Mesenchymal stem cell (in vitro differentiated cells and primary cell): ENCODE measurements at regions not wholly inside any gene's neighbourhood (a gene's known extent, or its start where the extent isn't known, plus 50 kb on each side); places are given as distances from the start of the nearest gene placed in this dataset.
"Not testable (repeated sequence)": the region's sequence is repeated elsewhere in the genome, so short reads cannot be mapped to it uniquely, and the experiment has no call there.

Source experiments
- DNase-seq: peaks from one replicate; pipeline ENCODE4 v3.0.0-alpha.2; 2013
- H2AFZ ChIP-seq: one replicate; pipeline ENCODE4 v1.6.1; 2013; ENCODE audit warnings: low read depth, mild to moderate bottlenecking, control low read depth, inconsistent platforms, low read length, moderate library complexity
- H2AK5ac ChIP-seq: 2 replicates; pipeline ENCODE4 v1.6.1; 2013; ENCODE audit warnings: low read length, moderate library complexity, mild to moderate bottlenecking, inconsistent platforms; ENCODE audit not compliant: severe bottlenecking
- H2BK120ac ChIP-seq: one replicate; pipeline ENCODE4 v1.6.1; 2013; ENCODE audit warnings: low read depth, mild to moderate bottlenecking, inconsistent platforms, low read length, moderate library complexity
- H2BK12ac ChIP-seq, 2 experiments: one replicate each; pipeline ENCODE4 v1.6.1; 2013; ENCODE audit warnings: inconsistent platforms in 2 of 2, low read length in 2 of 2, mild to moderate bottlenecking in 2 of 2, moderate library complexity in 2 of 2, control low read depth in 1 of 2
- H2BK15ac ChIP-seq: one replicate; pipeline ENCODE4 v1.6.1; 2013; ENCODE audit warnings: mild to moderate bottlenecking, low read depth, inconsistent platforms; ENCODE audit not compliant: poor library complexity, severe bottlenecking
- H2BK5ac ChIP-seq: 2 replicates; pipeline ENCODE4 v1.6.1; 2013; ENCODE audit warnings: low read depth, mild to moderate bottlenecking, low read length, control low read depth, inconsistent platforms; ENCODE audit not compliant: poor library complexity, severe bottlenecking
- H3K14ac ChIP-seq, 2 experiments: one replicate each; pipeline ENCODE4 v1.6.1; 2013; ENCODE audit warnings: inconsistent platforms in 2 of 2, low read length in 2 of 2, control low read depth in 1 of 2, mild to moderate bottlenecking in 1 of 2, moderate library complexity in 1 of 2
- H3K18ac ChIP-seq, 2 experiments: one replicate each; pipeline ENCODE4 v1.6.1; 2013; ENCODE audit warnings: inconsistent platforms in 2 of 2, low read length in 2 of 2, control low read depth in 1 of 2, low read depth in 1 of 2, mild to moderate bottlenecking in 1 of 2
- H3K23ac ChIP-seq, 2 experiments: one replicate each; pipeline ENCODE4 v1.6.1; 2013; ENCODE audit warnings: inconsistent platforms in 2 of 2, low read length in 2 of 2, mild to moderate bottlenecking in 2 of 2, moderate library complexity in 2 of 2, control low read depth in 1 of 2
- H3K27ac ChIP-seq: 2 replicates; pipeline ENCODE4 v1.5.1; 2013; ENCODE audit warnings: mild to moderate bottlenecking, moderate library complexity, low read length, control low read depth, inconsistent platforms; ENCODE audit not compliant: poor library complexity, severe bottlenecking
- H3K27me3 ChIP-seq, 2 experiments: 2 replicates each; pipeline versions ENCODE4 v1.6.1 to v1.7.0; 2013; ENCODE audit warnings: low read length in 2 of 2, mild to moderate bottlenecking in 2 of 2, moderate library complexity in 2 of 2, control low read depth in 1 of 2, inconsistent platforms in 1 of 2; ENCODE audit not compliant: control insufficient read depth in 1 of 2, insufficient read depth in 1 of 2
- H3K36me3 ChIP-seq, 2 experiments: 2 replicates each; pipeline versions ENCODE4 v1.6.1 to v1.7.0; 2013; ENCODE audit warnings: low read length in 2 of 2, control low read depth in 1 of 2, inconsistent platforms in 1 of 2, low read depth in 1 of 2, mild to moderate bottlenecking in 1 of 2; ENCODE audit not compliant: insufficient read depth in 2 of 2, control insufficient read depth in 1 of 2
- H3K4ac ChIP-seq, 2 experiments: one replicate each; pipeline ENCODE4 v1.6.1; 2013; ENCODE audit warnings: inconsistent platforms in 2 of 2, low read length in 2 of 2, mild to moderate bottlenecking in 2 of 2, moderate library complexity in 2 of 2, control low read depth in 1 of 2, low read depth in 1 of 2
- H3K4me1 ChIP-seq: 2 replicates; pipeline ENCODE4 v1.6.1; 2013; ENCODE audit warnings: low read depth, low read length, control low read depth; ENCODE audit not compliant: control insufficient read depth, insufficient read depth
- H3K4me2 ChIP-seq: 2 replicates; pipeline ENCODE4 v1.6.1; 2013; ENCODE audit warnings: low read length, mild to moderate bottlenecking, inconsistent platforms; ENCODE audit not compliant: poor library complexity, severe bottlenecking
- H3K4me3 ChIP-seq, 2 experiments: 2 replicates each; pipeline versions ENCODE4 v1.5.1 to v1.7.0; 2013; ENCODE audit warnings: low read length in 2 of 2, mild to moderate bottlenecking in 2 of 2, control low read depth in 1 of 2, low read depth in 1 of 2; ENCODE audit not compliant: insufficient read depth in 1 of 2
- H3K79me1 ChIP-seq: replicated peaks from 2 replicates; pipeline ENCODE4 v1.6.1; 2013; ENCODE audit warnings: mild to moderate bottlenecking, control low read depth, low read length, inconsistent platforms; ENCODE audit not compliant: poor library complexity, severe bottlenecking
- H3K9ac ChIP-seq: 2 replicates; pipeline ENCODE4 v1.7.0; 2013; ENCODE audit warnings: mild to moderate bottlenecking, low read length, moderate library complexity
- H3K9me3 ChIP-seq: 2 replicates; pipeline ENCODE4 v1.7.0; 2013; ENCODE audit warnings: mild to moderate bottlenecking, low read length; ENCODE audit not compliant: control insufficient read depth
- H4K8ac ChIP-seq: one replicate; pipeline ENCODE4 v1.6.1; 2013; ENCODE audit warnings: inconsistent platforms, mild to moderate bottlenecking, low read length, moderate library complexity
- H4K91ac ChIP-seq: one replicate; pipeline ENCODE4 v1.6.1; 2013; ENCODE audit warnings: mild to moderate bottlenecking, low read length, inconsistent platforms
- WGBS: methylation state at CpG from one replicate; pipeline ENCODE4 v1.1.7; 2013; ENCODE audit warnings: mixed read lengths; 5-methylcytosine and 5-hydroxymethylcytosine counted together

DNA sequence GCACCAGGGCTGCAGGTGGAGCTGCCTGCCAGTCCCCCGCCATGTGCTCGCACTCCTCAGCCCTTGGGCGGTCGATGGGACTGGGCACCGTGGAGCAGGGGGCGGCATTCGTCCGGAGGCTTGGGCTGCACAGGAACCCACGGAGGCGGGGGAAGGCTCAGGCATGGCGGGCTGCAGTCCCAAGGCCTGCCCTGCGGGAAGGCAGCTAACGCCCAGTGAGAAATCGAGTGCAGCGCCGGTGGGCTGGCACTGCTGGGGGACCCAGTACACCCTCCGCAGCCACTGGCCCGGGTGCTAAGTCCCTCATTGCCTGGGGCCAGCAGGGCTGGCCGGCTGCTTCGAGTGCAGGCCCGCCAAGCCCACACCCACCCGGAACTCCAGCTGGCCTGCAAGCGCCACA lies 130.5 kb upstream of the RXFP2 start:
- WGBS: 95% methylated on average over 18 of the region's 23 CpGs
- H3K14ac ChIP-seq, H3K23ac ChIP-seq, H2AK5ac ChIP-seq, H3K9ac ChIP-seq, H3K27ac ChIP-seq, H2BK15ac ChIP-seq, H4K8ac ChIP-seq, H3K4me3 ChIP-seq, H3K4ac ChIP-seq, H3K18ac ChIP-seq, H2BK120ac ChIP-seq, H2BK5ac ChIP-seq, H2BK12ac ChIP-seq, H3K27me3 ChIP-seq, DNase-seq, H4K91ac ChIP-seq, H2AFZ ChIP-seq, H3K4me2 ChIP-seq, H3K4me1 ChIP-seq, H3K36me3 ChIP-seq, H3K9me3 ChIP-seq, H3K79me1 ChIP-seq: not testable (repeated sequence)

DNA sequence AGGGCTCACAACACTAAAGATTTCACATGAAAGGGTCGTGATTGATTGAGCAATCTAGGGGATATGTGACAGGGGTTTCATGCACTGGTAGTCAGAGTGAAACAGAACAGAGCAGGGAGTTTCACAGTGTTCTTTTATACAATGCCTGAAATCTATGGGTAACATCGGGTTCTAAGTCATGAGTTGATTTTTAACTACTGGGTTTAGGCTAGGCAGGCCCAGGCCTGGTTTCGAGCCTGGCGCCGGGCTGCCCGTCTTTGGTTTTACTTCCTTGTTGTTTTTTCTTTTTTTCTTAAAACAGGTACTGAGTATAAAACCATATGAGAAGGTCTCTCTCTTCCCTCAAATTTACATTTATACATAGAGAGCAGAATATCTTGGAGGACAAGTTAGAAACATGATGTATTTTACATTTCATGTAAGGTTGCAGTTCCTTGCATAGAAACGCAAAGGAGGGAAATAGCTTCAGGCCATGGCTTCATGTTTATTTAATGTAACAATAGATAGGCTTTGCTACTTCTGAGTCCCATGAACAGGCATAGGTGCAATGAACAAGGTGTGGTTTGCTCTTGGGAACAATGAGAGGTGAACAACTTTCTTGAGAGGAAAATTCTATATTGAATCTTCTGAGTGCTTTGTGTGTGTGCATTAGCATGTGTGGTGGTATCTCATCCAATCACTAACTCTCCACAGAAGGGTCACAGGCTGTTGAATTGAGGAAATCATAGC lies 128.9 kb upstream of the RXFP2 start:
- Histone ChIP-seq H3K4me1 (no peaks in the 10 kb centered on the region), H3K4me3 (no peak overlapping the region), H2BK12ac (no peak overlapping the region), H3K4me2 (no peak overlapping the region), H3K14ac (no peak overlapping the region), H2BK5ac (no peak overlapping the region), H3K79me1 (no peaks in the 10 kb centered on the region), H3K4ac (no peak overlapping the region), H3K27me3 (no peaks in the 10 kb centered on the region), H4K8ac (no peak overlapping the region), H3K18ac (no peak overlapping the region), H3K23ac (no peak overlapping the region), H4K91ac (no peak overlapping the region), H3K36me3 (no peaks in the 10 kb centered on the region), H2BK15ac (no peak overlapping the region), H3K9ac (no peak overlapping the region), H2AFZ (no peak overlapping the region), H3K9me3 (peaks cover 5% of the 10 kb centered on the region), H3K27ac (no peak overlapping the region), H2BK120ac (no peak overlapping the region), H2AK5ac (no peak overlapping the region)
- WGBS: 86% methylated on average over 4 of the region's 7 CpGs
- DNase-seq: no peak

DNA sequence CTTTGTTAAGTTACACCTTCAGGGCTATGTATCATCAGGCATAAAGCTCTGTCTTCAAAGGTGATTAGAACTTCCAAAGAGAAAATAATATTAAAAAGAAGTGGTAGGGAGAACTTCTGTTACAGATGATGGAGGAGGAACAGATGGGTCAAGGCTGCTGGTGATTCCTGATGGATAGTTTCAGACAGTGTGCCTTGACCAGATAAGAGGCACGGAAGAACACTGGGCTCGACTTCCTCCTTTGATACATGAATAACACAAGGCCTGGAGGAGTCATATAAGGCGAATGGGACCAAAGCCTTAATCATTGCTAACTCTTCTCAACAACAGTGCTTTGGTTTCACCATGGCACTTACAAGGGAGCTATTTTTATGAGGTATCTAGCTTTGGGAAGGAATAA lies 128.1 kb upstream of the RXFP2 start:
- Histone ChIP-seq H3K79me1 (no peaks in the 10 kb centered on the region), H4K8ac (no peak overlapping the region), H3K9me3 (peaks cover 5% of the 10 kb centered on the region), H3K14ac (no peak overlapping the region), H3K36me3 (no peaks in the 10 kb centered on the region), H3K4ac (no peak overlapping the region), H2AK5ac (no peak overlapping the region), H3K27me3 (no peaks in the 10 kb centered on the region), H2BK15ac (no peak overlapping the region), H2BK120ac (no peak overlapping the region), H3K4me3 (no peak overlapping the region), H3K9ac (no peak overlapping the region), H3K4me2 (no peak overlapping the region), H3K4me1 (no peaks in the 10 kb centered on the region), H2BK12ac (no peak overlapping the region), H3K23ac (no peak overlapping the region), H2AFZ (no peak overlapping the region), H3K18ac (no peak overlapping the region), H2BK5ac (no peak overlapping the region), H3K27ac (no peak overlapping the region), H4K91ac (no peak overlapping the region)
- WGBS: 97% methylated on average over 3 of the region's 3 CpGs
- no peak for DNase-seq

DNA sequence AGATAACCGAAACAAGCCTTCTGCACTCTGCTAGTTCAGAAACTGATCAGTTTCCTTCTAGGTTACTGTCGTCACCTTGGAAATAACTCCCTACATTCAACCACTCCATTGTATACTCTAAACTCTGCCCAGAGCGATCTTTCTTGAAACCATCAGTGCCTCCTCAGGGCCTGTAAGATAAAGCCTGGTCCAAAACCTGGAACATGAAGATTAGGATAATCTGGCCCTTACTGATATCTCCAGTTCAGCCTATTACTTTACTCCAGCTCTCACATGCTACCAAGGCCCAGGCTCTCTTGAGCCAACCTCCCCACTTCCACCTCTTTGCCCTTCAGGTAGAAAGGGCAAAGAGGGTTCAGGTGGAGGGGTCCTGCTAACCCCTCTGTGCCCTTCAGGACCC lies 125.3 kb upstream of the RXFP2 start:
- Histone ChIP-seq H3K23ac (no peak overlapping the region), H3K18ac (no peak overlapping the region), H3K36me3 (no peaks in the 10 kb centered on the region), H2AK5ac (no peak overlapping the region), H3K79me1 (no peaks in the 10 kb centered on the region), H4K8ac (no peak overlapping the region), H2BK15ac (no peak overlapping the region), H4K91ac (no peak overlapping the region), H3K27ac (no peak overlapping the region), H3K9ac (no peak overlapping the region), H2AFZ (no peak overlapping the region), H2BK120ac (no peak overlapping the region), H3K27me3 (no peaks in the 10 kb centered on the region), H3K9me3 (peaks cover 5% of the 10 kb centered on the region), H3K4me2 (no peak overlapping the region), H3K14ac (no peak overlapping the region), H2BK5ac (no peak overlapping the region), H3K4me1 (no peaks in the 10 kb centered on the region), H3K4ac (no peak overlapping the region), H2BK12ac (no peak overlapping the region), H3K4me3 (no peak overlapping the region)
- WGBS: 85% methylated on average over 3 of the region's 3 CpGs
- no peak for DNase-seq
